Peyer's patch (tissue), 4 donors: ENCODE measurements at regions not wholly inside any gene's neighbourhood (a gene's known extent, or its start where the extent isn't known, plus 50 kb on each side); places are given as distances from the start of the nearest gene placed in this dataset.

Experiments used
- DNase-seq, 3 donors: peaks; one replicate each; pipeline ENCODE4 v3.0.0-alpha.2; 2017 to 2019
- H3K27ac ChIP-seq, 4 donors: fragments of 200-600 bp; sonication (generic); one replicate each; pipeline ENCODE4 v1.5.1; 2016 to 2019
- H3K27me3 ChIP-seq, 2 donors: fragments of 200-600 bp; sonication (generic); one replicate each; pipeline ENCODE4 v1.5.1; 2019
- H3K36me3 ChIP-seq, 3 donors: fragments of 200-600 bp; sonication (generic); one replicate each; pipeline ENCODE4 v1.5.1; 2016 to 2019
- H3K4me1 ChIP-seq, 4 donors: fragments of 200-600 bp; sonication (generic); one replicate each; pipeline ENCODE4 v1.5.1; 2016 to 2019
- H3K4me3 ChIP-seq, 4 donors: fragments of 200-600 bp; sonication (generic); 1 replicate in 3 of 4; 2 replicates in 1 of 4; pipeline ENCODE4 v1.5.1; 2016 to 2019; ENCODE audit warnings: mild to moderate bottlenecking in 1 of 4
- H3K9me3 ChIP-seq, 4 donors: fragments of 200-600 bp; sonication (generic); one replicate each; pipeline ENCODE4 v1.5.1; 2016 to 2019; ENCODE audit warnings: mild to moderate bottlenecking in 1 of 4
- CTCF ChIP-seq, 6 experiments: fragments of 450-650 bp in 4 of 6; fragments of 200-600 bp in 2 of 6; sonication (generic) in 1 of 6; IDR thresholded peaks; one replicate each; pipeline ENCODE4 v1.5.1; 2017 to 2019; ENCODE audit warnings: antibody characterized with exemption in 6 of 6, mild to moderate bottlenecking in 3 of 6, moderate library complexity in 1 of 6
- POLR2A ChIP-seq, 2 donors: fragments of 450-650 bp; IDR thresholded peaks; one replicate each; pipeline ENCODE4 v1.5.1; 2017; ENCODE audit warnings: antibody characterized with exemption in 2 of 2, mild to moderate bottlenecking in 2 of 2, moderate library complexity in 2 of 2

DNA sequence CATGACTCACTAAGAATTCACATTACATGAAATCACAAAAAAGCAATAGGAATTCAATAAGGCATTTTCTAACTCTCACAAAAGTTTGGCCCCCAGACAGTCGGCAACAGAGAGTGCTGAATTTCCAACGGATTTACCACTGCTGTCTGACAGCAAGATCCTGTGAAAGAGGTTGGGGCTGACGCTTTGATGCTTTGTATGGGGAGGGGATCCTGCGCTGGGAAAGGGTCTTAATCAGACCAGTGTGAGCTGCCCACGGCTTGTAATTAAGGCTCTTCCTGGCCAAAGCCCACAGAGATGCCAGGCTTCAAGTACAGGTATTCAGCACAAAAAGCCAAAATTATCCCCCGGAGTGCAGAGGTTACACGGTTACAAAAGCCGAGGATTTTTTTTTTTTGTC lies 66.8 kb upstream of the TMCC3 start:
- Histone ChIP-seq H3K4me3 (no peak overlapping the region), H3K27me3 (no peaks in the 10 kb centered on the region), H3K36me3 (no peaks in the 10 kb centered on the region), H3K4me1 (peaks cover 0 to 6% (median 2%) of the 10 kb centered on the region in 4 donors), H3K27ac (no peak overlapping the region), H3K9me3 (no peaks in the 10 kb centered on the region)
- no peak for DNase-seq
- no peak for TF ChIP-seq CTCF (IDR thresholded peaks at IDR 0.05)
- TF ChIP-seq POLR2A (IDR thresholded peaks at IDR 0.05), result no peak

DNA sequence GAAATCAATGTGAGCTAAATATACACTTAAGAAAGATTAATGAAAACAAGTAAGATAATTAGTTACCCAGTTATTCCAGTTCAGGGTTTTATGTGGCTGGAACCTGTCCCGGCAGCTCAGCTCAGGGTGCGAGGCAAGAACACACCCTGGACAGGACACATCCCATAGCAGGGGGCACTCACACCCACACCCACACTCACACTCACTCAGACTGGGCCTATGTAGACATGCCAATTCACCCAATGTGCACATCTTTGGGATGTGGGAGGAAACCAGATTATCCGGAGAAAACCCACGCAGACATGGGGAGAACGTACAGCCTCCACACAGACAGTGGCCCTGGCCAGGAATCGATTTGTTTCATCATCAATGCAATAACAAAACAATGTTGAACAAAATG lies 66.0 kb upstream of the TMCC3 start:
- H3K27me3 ChIP-seq, result no peaks in the 10 kb centered on the region
- H3K4me1 ChIP-seq, result no peaks in the 10 kb centered on the region
- H3K27ac ChIP-seq, result no peak overlapping the region
- TF ChIP-seq CTCF (IDR thresholded peaks at IDR 0.05) (no peak), POLR2A (IDR thresholded peaks at IDR 0.05) (no peak)
- H3K36me3 ChIP-seq, result no peaks in the 10 kb centered on the region
- H3K9me3 ChIP-seq, result no peaks in the 10 kb centered on the region
- no peak overlapping the region for H3K4me3 ChIP-seq
- no peak for DNase-seq

DNA sequence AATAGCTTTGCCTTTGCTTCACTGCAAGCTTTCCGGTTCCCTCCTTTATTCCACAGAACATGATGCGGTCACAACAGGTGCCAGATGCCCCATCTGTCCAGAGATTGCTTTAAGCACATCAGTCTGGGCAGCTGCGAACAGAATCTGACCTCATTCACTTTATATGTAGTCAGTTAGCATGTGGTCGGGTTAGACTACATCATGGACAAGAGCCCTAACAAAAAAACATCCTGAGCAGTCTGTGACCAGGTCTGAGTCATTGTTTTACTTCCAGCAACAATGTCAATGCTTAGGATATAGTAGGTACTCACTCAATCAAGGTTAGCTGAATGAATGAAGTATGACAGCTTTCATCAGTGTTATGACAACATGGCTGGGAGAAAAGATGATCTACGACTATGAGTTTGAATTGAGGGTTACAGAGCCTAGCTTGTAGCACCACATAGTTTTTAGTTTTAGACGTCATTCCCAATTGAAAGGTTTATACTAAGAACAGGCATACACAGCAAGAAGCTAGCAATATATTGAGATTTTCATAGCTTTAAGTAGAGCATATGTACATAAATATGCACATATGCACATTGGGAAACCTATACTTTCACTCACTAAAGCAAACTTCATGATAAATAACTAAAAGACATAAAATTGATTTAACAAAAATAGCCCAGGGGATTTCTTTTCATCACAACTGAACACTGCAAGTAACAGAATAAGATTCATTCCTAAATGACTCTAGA lies 64.2 kb upstream of the TMCC3 start:
- no peaks in the 10 kb centered on the region for H3K36me3 ChIP-seq
- H3K9me3 ChIP-seq, result no peaks in the 10 kb centered on the region
- no peak overlapping the region for H3K27ac ChIP-seq
- H3K27me3 ChIP-seq, result no peaks in the 10 kb centered on the region
- TF ChIP-seq CTCF (IDR thresholded peaks at IDR 0.05) (no peak), POLR2A (IDR thresholded peaks at IDR 0.05) (no peak)
- DNase-seq, result no peak
- no peaks in the 10 kb centered on the region for H3K4me1 ChIP-seq
- no peak overlapping the region for H3K4me3 ChIP-seq

GRCh38 chr12:94712815-94713515 lies 62.6 kb upstream of the TMCC3 start:
- no peaks in the 10 kb centered on the region for H3K9me3 ChIP-seq
- H3K4me1 ChIP-seq, result no peaks in the 10 kb centered on the region
- H3K27ac ChIP-seq, result no peak overlapping the region
- TF ChIP-seq CTCF (IDR thresholded peaks at IDR 0.05) (no peak), POLR2A (IDR thresholded peaks at IDR 0.05) (no peak)
- no peak overlapping the region for H3K4me3 ChIP-seq
- H3K36me3 ChIP-seq, result no peaks in the 10 kb centered on the region
- no peaks in the 10 kb centered on the region for H3K27me3 ChIP-seq
- no peak for DNase-seq

DNA sequence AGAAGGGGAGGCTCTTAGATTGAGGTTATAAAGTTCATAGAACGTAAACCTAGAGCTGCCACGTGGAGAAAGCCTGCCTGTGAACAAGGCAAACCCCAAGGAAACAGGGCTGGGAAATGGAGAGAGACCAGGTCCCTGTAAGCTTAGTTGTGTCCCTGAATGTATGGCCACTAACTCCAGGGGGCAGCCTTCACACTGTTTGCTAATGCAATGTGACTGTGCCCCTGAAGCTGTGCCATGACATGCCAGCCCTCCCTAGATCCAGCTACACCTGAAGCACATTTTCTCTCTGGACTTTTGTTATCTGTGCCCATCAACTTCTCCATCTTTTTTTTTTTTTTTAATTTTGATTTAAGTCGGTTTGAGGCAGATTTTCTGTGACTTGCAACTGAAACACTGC lies 60.6 kb upstream of the TMCC3 start:
- no peaks in the 10 kb centered on the region for H3K4me1 ChIP-seq
- H3K36me3 ChIP-seq, result no peaks in the 10 kb centered on the region
- peak in 2 of 3 donors; percentile 59 to 65 for DNase-seq
- no peak overlapping the region for H3K27ac ChIP-seq
- no peak overlapping the region for H3K4me3 ChIP-seq
- H3K9me3 ChIP-seq, result no peaks in the 10 kb centered on the region
- no peak for TF ChIP-seq POLR2A (IDR thresholded peaks at IDR 0.05)
- TF ChIP-seq CTCF (IDR thresholded peaks at IDR 0.05), result peak in 3 of 6 experiments; percentile 16 to 40 (median 25)
- no peaks in the 10 kb centered on the region for H3K27me3 ChIP-seq
